ENCODE measurements at regions not wholly inside any gene's neighbourhood (a gene's known extent, or its start where the extent isn't known, plus 50 kb on each side); places are given as distances from the start of the nearest gene placed in this dataset.

- Histone ChIP-seq H3K4me1 (no peaks in the 10 kb centered on the region), H3K9me3 (ENCODE audit: low read depth) (no peaks in the 10 kb centered on the region), H3K27ac (no peak overlapping the region), H3K27me3 (no peaks in the 10 kb centered on the region), H3K9ac (no peak overlapping the region), H3F3A (ENCODE audit: low read depth) (no peaks in the 10 kb centered on the region), H4K20me1 (ENCODE audit: low read depth) (no peaks in the 10 kb centered on the region), H3K4me2 (no peak overlapping the region), H3K4me3 (no peak overlapping the region), H3K36me3 (no peaks in the 10 kb centered on the region), H2AFZ (replicated peaks) (no peak overlapping the region), H3K79me2 (ENCODE audit: low read depth) (no peaks in the 10 kb centered on the region)
- no peak overlapping the region for H3K27ac Mint-ChIP-seq
- H3K4me3 Mint-ChIP-seq = no peak overlapping the region
- no peaks in the 10 kb centered on the region for H3K4me1 Mint-ChIP-seq
- H3K9me3 Mint-ChIP-seq = no peaks in the 10 kb centered on the region
- no peak for DNase-seq (ENCODE audit: low spot score)
- peaks cover 2% of the 10 kb centered on the region for H3K27me3 Mint-ChIP-seq (ENCODE audit: insufficient read depth, low read depth)
- no peak for TF ChIP-seq EZH2phosphoT487 (IDR thresholded peaks at IDR 0.05)
- TF ChIP-seq, protein P1, sequence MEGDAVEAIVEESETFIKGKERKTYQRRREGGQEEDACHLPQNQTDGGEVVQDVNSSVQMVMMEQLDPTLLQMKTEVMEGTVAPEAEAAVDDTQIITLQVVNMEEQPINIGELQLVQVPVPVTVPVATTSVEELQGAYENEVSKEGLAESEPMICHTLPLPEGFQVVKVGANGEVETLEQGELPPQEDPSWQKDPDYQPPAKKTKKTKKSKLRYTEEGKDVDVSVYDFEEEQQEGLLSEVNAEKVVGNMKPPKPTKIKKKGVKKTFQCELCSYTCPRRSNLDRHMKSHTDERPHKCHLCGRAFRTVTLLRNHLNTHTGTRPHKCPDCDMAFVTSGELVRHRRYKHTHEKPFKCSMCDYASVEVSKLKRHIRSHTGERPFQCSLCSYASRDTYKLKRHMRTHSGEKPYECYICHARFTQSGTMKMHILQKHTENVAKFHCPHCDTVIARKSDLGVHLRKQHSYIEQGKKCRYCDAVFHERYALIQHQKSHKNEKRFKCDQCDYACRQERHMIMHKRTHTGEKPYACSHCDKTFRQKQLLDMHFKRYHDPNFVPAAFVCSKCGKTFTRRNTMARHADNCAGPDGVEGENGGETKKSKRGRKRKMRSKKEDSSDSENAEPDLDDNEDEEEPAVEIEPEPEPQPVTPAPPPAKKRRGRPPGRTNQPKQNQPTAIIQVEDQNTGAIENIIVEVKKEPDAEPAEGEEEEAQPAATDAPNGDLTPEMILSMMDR (IDR thresholded peaks at IDR 0.05) = no peak
- no peak for TF ChIP-seq EZH2 (IDR thresholded peaks at IDR 0.05)
- H3K36me3 Mint-ChIP-seq = no peaks in the 10 kb centered on the region
Observed at GRCh38 chr3:151615464-151615863, 118.3 kb upstream of the AADACL2 start.

DNA sequence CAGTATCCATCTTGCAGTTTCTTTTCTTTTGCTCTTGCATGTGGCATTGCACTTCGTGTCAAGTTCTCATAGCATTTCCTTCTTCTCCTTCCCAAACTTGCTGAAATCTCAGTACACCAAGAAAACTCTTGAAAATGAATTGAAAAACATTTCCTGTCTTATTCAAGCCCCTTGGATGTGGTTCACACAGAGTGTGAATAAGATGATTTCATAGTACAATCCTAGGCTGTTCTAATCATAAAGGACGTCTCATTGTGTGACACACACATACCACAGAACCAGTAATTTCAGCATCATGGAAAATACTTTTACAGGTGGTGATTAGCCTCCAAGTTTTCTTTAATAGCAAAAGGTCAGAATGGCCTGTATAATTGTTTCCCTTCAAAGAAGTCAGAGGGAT, 121.6 kb upstream of the AADACL2 start:
- Histone ChIP-seq H3K9me3 (ENCODE audit: low read depth) (no peaks in the 10 kb centered on the region), H3K9ac (no peak overlapping the region), H3K4me2 (no peak overlapping the region), H3K79me2 (ENCODE audit: low read depth) (no peaks in the 10 kb centered on the region), H3K27ac (no peak overlapping the region), H3K4me3 (no peak overlapping the region), H2AFZ (replicated peaks) (no peak overlapping the region), H3K36me3 (no peaks in the 10 kb centered on the region), H4K20me1 (ENCODE audit: low read depth) (no peaks in the 10 kb centered on the region), H3K4me1 (no peaks in the 10 kb centered on the region), H3K27me3 (no peaks in the 10 kb centered on the region), H3F3A (ENCODE audit: low read depth) (no peaks in the 10 kb centered on the region)
- H3K4me1 Mint-ChIP-seq = no peaks in the 10 kb centered on the region
- H3K9me3 Mint-ChIP-seq = no peaks in the 10 kb centered on the region
- no peaks in the 10 kb centered on the region for H3K27me3 Mint-ChIP-seq (ENCODE audit: insufficient read depth, low read depth)
- TF ChIP-seq EZH2 (IDR thresholded peaks at IDR 0.05) (no peak), EZH2phosphoT487 (IDR thresholded peaks at IDR 0.05) (no peak)
- TF ChIP-seq, protein P1 (IDR thresholded peaks at IDR 0.05) = no peak
- DNase-seq (ENCODE audit: low spot score) = no peak
- H3K4me3 Mint-ChIP-seq = no peak overlapping the region
- H3K36me3 Mint-ChIP-seq = no peaks in the 10 kb centered on the region
- no peak overlapping the region for H3K27ac Mint-ChIP-seq

- Histone ChIP-seq H3K27me3 (no peaks in the 10 kb centered on the region), H2AFZ (replicated peaks) (no peak overlapping the region), H3K4me1 (no peaks in the 10 kb centered on the region), H3K79me2 (ENCODE audit: low read depth) (no peaks in the 10 kb centered on the region), H3K4me3 (no peak overlapping the region), H4K20me1 (ENCODE audit: low read depth) (no peaks in the 10 kb centered on the region), H3K36me3 (no peaks in the 10 kb centered on the region), H3K27ac (no peak overlapping the region), H3K4me2 (no peak overlapping the region), H3F3A (ENCODE audit: low read depth) (no peaks in the 10 kb centered on the region), H3K9me3 (ENCODE audit: low read depth) (no peaks in the 10 kb centered on the region), H3K9ac (no peak overlapping the region)
- H3K27ac Mint-ChIP-seq = no peak overlapping the region
- H3K36me3 Mint-ChIP-seq = no peaks in the 10 kb centered on the region
- H3K4me3 Mint-ChIP-seq = no peak overlapping the region
- no peaks in the 10 kb centered on the region for H3K27me3 Mint-ChIP-seq (ENCODE audit: insufficient read depth, low read depth)
- no peaks in the 10 kb centered on the region for H3K4me1 Mint-ChIP-seq
- no peak for DNase-seq (ENCODE audit: low spot score)
- TF ChIP-seq, protein P1 (IDR thresholded peaks at IDR 0.05) = no peak
- TF ChIP-seq EZH2phosphoT487 (IDR thresholded peaks at IDR 0.05) (no peak), EZH2 (IDR thresholded peaks at IDR 0.05) (no peak)
- H3K9me3 Mint-ChIP-seq = no peaks in the 10 kb centered on the region
Observed at GRCh38 chr3:151611419-151611818, 122.3 kb upstream of the AADACL2 start.

- Histone ChIP-seq H2AFZ (replicated peaks) (no peak overlapping the region), H3K36me3 (no peaks in the 10 kb centered on the region)
Observed at GRCh38 chr3:151609491-151609890, 124.2 kb upstream of the AADACL2 start.

More at GRCh38 chr3:151609491-151609890, 124.2 kb upstream of the AADACL2 start:
- TF ChIP-seq EZH2 (IDR thresholded peaks at IDR 0.05) (no peak), EZH2phosphoT487 (IDR thresholded peaks at IDR 0.05) (no peak)
- TF ChIP-seq, protein P1 (IDR thresholded peaks at IDR 0.05) = no peak
- Mint-ChIP-seq H3K27me3 (ENCODE audit: insufficient read depth, low read depth) (no peaks in the 10 kb centered on the region), H3K4me1 (no peaks in the 10 kb centered on the region), H3K27ac (no peak overlapping the region), H3K9me3 (no peaks in the 10 kb centered on the region), H3K36me3 (no peaks in the 10 kb centered on the region), H3K4me3 (no peak overlapping the region)
- H3K9me3 ChIP-seq (ENCODE audit: low read depth) = no peaks in the 10 kb centered on the region
- no peaks in the 10 kb centered on the region for H3F3A ChIP-seq (ENCODE audit: low read depth)
- H3K27ac ChIP-seq = no peak overlapping the region
- no peak overlapping the region for H3K9ac ChIP-seq
- H3K4me1 ChIP-seq = no peaks in the 10 kb centered on the region
- H3K4me2 ChIP-seq = no peak overlapping the region
- no peaks in the 10 kb centered on the region for H3K27me3 ChIP-seq
- H3K4me3 ChIP-seq = no peak overlapping the region
- DNase-seq (ENCODE audit: low spot score) = no peak
- H4K20me1 ChIP-seq (ENCODE audit: low read depth) = no peaks in the 10 kb centered on the region
- H3K79me2 ChIP-seq (ENCODE audit: low read depth) = no peaks in the 10 kb centered on the region
